GM19468 (cell line): ENCODE measurements at regions not wholly inside any gene's neighbourhood (a gene's known extent, or its start where the extent isn't known, plus 50 kb on each side); places are given as distances from the start of the nearest gene placed in this dataset.

Source experiments
- ATAC-seq: cut with Tn5 transposase; IDR thresholded peaks from one replicate; pipeline ENCODE4 v1.9.1; 2021; ENCODE audit warnings: mild to moderate bottlenecking, moderate library complexity, moderate number of reproducible peaks; ENCODE audit not compliant: unreplicated experiment; ENCODE audit errors: extremely low read depth

DNA sequence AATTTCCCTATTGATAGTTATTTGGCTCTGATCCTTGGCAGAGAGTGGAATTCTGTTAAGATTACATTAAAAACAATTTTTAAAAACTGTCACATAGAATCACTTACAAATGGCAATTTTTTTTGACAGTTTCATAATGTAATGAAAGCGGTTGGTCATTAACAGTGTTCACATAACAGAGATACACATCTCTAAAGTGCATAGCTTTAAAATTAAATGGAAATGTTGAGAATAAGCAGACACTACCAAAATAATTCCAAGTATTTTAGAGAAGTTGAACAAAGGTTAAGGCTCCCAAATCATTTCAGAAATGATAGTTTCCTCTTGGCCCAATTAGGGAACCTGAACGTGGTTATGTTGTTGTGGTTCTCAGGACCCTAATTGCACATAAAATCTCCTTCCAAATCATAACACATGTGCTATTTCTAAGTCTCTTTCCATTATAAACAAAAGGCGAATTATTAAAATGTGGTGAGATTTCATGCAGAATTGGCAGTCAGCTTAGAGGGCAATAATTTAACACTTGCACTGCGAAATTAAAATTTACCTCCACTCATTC, 528.9 kb upstream of the FZD8 start:
- no peak for ATAC-seq

DNA sequence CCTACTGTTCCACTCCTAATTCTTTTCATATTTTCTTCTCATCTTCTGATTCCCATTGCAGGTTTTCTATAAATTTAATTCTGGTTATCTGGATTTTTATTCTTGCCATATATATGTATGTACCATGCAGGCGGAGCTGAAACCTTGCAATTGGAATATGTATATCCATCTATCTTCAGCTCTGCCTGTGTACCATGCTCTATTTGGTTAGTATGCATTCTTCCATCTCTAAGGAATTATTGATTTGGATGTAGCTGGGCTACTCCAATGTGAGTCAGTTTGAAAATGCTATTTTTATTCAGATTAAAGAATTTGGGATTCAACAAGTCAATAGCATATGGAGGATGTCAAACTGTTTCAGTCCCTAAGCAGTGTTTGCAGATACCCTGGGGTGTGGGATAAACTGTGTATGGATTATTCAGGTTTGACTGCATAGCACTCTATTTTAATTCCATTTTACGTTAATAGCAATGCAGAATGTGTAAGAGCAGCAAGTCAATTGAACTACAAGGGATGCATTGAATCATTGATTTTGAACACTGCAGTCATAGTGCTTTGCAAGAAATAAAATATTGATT, 528.1 kb upstream of the FZD8 start:
- ATAC-seq = no peak

DNA sequence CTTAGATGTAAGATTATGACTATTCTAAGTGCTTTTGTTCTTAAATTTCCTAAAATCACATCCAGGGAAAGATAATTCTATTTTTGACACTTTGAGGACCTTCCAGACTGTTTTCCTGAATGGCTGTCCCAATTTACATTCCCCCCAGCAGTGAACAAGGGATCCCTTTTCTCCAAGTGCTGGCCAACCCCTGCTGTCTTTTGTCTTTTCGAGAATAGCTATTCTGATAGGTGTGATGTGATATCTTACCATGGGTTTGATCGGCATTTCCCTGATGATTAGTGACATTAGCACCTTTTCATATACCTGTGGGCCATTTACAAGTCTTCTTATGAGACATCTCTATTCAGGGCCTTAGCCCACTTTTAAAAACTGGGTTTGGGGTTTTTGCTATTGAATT, 526.7 kb upstream of the FZD8 start:
- no peak for ATAC-seq

DNA sequence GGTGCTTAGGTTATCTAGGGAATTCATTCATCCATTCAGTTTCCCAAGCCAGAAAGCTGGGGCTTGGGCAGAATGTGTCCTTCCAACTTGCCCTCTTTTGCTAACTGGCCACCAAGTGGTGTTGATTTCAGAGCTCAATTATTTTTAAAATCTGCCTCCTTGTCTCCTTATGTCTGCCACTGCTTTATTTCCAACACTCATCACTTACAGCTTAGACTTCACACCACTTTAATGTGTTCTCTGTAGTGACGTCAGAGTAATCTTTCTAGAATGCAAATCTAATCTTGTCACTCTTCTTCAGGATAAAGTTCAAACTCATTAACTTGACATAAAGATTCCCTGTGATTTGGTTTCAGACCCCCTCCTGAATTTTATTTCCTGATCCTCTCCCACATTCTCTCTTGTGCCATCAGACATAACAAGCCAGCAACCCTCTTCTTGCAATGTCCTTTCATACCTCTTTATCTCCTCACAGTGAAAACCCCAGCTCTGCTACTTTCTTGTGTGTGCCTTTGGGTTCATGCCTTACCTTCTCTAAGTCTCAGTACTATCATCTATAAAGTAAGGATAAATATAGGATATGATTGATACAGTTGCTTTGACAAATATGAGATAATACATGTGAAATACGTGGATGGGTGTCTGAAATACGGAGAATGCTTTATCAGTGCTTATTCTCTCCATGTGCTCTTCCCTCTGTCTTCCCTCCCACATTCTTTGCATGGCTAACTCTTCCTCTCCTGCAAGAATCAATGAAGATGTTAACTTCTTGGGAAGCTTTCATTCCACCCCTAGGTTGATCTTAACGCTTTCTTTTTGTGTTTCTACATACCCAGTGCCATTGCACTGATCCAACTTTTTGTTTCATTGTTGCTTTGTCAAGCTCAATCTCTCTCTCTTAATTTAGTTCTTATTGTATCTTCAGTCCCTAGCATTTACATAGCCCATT, 522.7 kb upstream of the FZD8 start:
- no peak for ATAC-seq

DNA sequence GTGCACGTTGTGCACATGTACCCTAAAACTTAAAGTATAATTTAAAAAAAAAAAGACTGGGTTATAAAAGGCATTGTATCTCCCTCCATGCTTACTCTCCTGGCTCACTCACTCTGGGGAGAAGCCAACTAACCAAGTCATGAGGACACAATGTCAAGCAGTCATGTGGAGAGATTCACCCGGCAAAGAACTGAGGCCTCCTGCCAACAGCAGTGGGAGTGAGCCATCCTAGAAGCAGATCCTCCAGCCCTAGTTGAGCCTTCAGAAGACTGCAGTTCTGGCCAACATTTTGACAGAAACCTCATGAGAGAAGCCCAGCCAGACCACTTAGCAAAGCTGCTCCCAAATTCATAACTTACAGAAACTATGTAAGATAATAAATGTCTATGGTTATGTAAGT, 521.7 kb upstream of the FZD8 start:
- ATAC-seq = no peak

DNA sequence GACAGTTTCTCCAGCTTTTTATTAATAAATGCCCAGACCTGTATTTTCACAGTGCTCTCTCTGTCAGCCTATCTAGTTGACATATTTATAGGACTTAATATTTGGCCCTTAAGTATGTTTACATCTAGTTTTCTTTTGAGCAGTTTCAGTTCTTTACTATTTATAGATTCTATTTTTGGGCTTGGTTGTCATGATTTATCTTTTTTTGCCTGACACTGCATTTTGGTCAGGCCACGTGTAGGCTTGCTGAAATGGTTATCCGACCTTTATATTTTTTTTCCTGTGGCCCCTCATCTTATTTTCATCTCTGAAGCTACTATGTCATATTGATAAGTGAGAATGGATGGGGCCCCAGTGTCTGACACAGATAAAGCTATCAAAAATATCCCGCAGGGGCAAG, 515.4 kb upstream of the FZD8 start:
- no peak for ATAC-seq

DNA sequence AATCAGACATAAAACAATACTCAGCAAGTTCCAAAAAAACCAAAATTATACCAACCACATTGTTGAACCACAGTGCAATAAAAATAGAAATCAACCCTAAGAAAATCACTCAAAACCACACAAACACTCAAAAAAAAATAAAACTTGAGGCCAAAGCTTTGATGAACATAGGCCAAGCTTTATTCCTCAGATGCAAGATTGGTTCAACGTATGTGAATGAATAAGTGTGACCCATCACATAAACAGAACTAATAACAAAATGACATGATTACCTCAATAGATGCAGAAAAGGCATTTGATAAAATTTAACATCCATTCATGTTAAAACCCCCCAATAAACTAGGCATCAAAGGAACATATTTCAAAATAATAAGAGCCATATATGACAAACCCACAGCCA, 506.1 kb upstream of the FZD8 start:
- no peak for ATAC-seq

DNA sequence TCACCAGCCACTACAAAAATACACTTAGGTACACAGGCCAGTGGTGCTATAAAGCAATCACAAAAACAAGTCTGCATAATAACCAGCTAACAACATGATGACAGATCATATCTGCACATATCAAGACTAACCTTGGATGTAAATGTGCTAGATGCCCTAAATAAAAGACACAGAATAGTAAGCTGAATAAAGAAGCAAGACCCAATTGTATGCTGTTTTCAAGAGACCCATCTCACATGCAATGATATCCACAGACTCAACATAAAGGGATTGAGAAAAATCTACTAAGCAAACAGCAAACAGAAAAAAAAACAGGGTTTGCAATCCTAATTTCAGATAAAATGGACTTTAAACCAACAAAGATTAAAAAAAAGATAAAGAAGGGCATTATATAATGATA, 505.4 kb upstream of the FZD8 start:
- ATAC-seq = no peak

DNA sequence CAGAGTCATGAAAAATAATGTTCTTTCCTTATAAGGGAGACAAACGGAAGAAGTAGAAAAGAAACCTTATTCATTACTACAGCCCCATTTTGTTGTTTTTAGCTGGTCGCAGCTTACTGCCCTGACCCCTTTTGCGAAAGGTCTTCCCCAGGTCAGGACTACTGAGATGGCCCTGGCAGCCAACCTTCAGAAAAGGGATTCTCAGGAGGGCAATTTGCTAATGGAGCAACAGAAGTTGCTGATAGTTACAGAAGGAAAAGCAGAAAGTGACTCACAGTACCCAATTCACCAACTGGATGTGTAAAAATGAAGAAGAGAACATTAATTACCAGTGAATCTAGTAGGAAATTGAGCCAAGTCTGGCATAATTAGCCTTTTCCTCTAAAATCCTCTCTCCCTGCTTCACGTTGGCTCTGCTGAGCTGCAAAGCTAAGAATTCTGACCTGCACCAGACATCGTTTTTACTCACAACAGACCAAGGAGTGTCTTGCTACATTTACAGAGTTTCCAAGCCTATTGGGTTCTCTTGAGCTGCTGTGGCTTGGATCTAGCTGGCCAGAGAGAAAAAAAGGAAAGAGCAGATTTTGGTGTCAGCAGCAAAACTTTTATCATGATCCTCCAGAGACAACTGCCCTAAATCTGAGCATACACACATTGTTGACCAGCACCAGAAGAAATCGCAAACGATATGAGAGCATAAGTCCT, 499.9 kb upstream of the FZD8 start:
- ATAC-seq = no peak

DNA sequence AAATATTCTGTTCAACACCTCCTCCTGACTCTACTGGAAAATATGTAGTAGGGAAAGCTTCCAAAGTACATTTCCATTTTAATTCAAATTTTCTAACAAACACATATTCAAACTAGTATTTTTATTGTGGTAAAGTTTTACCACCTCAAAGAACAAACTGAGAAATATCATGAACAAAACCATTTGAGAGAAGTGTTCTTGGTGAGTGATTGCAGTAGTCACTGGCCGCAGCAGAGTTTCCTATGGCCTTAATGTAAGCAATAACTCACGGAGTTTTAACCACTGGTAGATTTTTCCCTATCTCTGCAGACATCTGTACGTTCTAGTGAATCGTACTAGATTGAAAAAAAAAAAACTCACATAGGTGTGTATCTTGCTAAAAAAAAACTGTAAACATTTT, 487.0 kb upstream of the FZD8 start:
- no peak for ATAC-seq

DNA sequence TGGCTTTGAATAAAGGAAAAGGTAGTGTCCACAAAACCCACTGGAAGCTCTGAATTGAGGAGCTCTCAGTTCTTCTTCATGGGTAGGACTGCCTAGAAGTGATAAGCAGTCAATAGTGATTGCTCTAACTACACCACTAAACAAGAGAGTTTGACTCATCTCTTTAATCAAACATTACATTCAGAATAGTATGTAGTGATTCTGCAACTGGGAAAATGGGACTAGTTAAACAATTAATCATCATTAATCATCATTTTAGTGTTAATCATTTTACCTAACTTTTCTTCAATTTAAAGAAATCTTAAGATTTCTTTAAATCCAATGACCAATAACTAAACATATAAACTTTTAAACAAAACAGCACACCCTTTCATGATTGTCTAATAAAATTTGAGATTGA, 484.0 kb upstream of the FZD8 start:
- no peak for ATAC-seq

DNA sequence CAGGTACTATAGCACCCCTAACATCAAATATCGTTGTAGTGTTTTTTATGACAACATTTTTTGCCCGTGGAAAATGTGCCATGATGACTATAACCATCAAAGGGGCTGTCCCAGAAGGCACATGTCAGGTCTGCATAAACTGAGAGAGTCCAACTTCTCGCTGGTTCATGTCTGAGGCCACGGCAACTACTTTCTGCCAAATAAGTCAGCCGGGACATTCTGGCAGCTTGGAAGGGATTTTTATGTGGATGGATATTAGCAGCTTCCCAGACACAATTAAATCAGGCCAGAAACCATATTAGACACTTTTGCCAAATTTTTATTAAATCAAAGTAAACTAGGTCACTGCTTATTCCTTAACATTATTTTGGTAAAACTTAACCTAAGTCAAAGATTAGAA, 477.4 kb upstream of the FZD8 start:
- no peak for ATAC-seq

DNA sequence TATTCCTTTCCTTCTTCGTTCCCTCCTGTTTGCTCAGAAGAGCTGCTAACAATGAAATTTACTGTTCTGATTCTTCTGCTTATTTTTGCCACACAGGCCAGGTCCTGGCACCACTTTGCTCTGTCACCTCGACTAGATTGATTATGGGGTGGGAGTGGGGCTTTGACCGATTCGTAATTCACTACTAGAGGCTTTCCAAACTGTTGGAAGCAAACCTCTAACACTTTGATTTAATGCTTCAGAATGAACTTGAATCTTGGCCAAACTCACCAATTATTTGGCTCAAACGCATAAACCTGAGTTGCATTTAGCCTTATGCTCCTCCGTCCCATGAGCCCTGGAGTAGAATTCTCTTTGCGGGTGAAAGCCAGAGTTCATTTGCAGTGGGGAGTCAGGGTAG, 476.2 kb upstream of the FZD8 start:
- ATAC-seq = no peak

DNA sequence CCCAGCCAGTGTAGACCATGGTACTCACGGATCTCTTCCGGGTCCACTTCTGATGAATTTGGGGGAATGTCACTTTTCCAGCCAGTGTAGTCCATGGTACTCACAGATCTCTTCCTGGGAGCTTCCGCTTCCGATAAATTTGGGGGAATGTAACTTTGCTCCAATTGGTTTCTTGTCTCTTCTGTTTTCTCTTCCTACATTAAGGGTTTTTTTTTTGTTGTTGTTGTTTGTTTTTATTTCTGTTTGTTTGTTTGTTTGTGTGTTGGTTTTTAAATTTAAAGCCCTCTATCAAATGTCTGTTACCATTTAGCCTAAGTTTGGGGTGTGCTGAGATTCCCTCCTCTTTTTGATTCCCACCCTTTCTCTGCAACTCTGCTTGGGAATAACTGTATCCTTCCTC, 475.8 kb upstream of the FZD8 start:
- no peak for ATAC-seq

DNA sequence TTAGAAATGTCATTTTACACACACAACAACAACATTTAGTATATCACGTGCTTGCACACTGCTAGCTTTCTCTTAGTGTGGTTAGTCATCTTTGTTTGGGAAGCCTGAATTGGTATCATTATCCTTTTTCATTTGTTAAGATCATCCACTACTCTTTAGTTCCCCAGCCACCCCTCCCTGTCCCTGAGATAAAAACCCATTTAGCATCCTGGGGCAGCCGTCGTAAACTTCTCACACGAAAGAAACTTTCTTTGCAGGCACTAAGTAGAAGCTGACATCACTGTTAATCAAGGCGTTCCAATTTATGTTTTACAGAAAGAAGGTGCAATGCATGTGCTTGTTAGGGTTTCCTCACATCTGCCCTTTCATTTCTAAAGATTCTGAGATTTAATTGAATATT, 475.1 kb upstream of the FZD8 start:
- ATAC-seq = no peak

DNA sequence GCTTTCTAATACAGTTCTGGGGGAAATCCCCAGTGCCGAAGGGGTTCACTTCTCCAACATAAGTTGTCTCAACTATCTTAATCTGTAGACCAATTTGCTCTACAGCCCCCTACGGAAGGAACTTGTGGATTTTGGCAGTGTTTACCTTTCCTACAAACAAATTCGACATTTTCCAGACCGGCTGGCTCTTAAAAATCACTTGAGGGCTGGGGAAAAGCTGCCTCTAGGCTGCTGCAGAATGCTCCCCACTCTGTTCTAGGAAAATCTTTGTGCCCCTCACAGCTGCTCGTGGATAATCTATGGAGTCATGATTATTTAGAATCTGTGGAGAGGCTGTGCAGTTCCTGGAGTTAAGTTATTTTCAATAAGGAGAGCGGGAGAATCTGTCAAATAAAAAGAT, 474.6 kb upstream of the FZD8 start:
- ATAC-seq = no peak

DNA sequence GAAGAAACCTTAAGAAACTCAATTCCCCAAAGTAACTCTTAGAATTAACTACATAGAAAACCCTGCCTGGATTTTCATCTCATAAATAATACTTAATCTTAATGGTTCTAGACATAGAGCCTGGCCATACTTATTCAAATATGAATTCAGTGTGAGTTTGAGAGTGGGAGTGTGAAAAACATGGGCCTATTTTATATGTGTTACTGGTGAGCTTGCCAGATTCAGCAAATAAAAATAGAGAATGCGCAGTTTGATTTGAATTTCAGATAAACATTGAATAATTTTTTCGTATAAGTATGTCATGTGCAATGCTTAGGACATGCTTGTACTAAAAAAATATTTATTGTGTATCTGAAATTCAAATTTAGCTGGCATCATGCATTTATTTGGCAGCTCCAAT, 473.9 kb upstream of the FZD8 start:
- no peak for ATAC-seq

DNA sequence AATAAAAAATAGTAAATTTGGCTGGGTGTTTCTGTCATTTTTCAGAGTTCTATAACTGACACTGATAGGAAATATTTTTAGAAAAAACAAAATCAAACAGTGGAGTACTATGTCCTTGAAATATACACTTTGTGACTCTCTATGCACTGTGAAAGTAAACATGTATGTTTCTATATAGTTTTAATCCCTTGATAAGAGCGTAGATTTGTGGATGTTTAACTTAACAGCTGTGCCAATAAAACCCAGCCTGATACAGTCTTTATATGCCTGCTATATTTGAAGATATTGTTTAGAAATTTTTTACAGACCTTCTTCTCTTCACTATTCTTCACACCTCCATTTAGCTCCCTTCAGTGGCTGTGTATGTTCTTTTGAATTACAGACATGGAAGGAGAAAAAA, 473.3 kb upstream of the FZD8 start:
- no peak for ATAC-seq

DNA sequence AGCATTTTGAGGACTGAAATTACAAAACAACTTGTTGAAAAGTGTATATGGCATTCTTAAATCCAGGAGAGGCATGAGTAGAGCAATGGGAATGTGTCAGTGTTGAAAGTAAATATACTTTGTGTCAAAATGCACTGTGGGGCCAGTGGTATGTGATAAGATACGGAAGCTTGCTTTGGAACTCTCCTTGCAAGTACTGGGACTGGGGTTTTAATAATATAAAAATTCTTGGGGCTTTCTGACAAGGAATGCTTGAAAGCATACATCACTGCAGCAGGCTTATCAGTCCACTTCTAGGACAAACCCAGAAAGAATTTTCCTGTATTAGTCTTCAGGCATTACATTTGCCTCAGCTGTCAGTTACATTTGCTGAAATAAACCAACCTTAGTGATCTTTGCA, 472.8 kb upstream of the FZD8 start:
- no peak for ATAC-seq

DNA sequence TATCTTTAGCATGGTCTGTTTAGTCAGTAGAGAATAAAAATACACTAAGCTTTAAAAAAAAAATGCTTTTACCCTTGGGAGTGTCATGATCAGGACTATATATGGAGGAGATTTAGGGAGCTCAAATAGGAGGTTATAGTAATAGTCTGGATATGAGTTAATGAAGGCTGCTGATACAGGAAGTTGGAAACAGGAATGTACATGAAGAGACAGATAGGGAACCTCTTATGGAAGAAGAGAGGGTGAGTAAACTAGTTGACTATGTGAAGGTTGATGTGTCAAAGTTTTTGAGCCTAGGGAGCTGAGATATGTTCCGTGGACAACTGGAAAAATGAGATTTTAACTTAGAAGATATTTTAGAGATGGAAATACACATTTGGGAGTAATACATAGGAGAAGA, 472.0 kb upstream of the FZD8 start:
- no peak for ATAC-seq

DNA sequence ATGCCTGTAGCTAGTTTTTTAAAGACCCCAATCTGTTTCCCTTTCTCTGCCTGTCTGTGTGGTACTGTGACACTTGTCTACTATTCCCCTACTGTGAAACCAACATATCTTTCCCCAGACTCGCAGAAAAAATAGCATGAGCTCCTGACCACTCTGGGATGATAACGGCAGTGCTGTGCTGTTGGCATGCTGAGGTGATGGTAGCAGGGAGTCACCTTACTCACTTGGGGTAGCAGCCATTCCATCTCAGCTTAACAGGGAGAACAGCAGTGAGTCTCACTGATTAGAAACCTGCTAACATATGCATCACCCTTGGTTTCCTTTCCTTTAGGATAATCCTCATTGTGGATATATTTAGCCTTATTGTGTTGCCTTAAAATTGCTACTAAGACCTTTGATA, 469.6 kb upstream of the FZD8 start:
- ATAC-seq = no peak
